ENCODE measurements at regions not wholly inside any gene's neighbourhood (a gene's known extent, or its start where the extent isn't known, plus 50 kb on each side); places are given as distances from the start of the nearest gene placed in this dataset.

DNA sequence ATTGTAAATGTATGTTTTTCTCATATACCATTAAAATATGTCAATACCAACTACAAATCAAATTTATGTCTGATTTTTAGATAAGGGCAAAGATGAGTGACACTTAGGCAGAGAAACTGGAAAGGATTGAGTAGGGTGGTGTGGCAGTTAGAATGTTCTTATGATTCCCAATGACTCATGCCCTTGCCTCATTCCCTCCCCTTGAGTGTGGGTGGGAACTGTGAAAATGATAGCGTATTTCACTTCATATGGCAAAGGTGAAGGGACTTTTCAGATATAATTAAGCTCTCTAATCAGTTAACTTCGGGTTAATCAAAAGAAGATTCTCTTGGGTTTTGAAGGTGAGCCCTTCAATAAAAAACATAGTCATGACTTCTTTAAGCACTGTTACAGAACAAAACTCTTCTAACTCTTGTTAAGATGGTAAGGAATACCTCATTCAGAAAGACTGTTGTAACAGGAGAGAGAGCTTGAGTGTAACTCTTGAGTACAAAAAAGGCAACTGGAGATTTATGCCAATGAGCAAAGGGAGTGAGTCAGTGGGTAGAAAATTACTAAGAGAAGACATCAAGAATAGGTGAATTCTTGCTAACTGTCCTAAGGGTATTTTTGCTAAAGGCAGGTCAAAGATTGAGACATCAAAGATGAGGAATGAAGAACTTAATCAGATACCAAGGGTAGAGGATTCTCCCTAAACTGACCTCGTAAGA, 329.5 kb downstream of the KCTD8 start:
- no peak for DNase-seq (ENCODE audit: low read depth in 2 of 2)

- no peak for DNase-seq (ENCODE audit: low read depth in 2 of 2)
These were observed 328.0 kb downstream of the KCTD8 start for GRCh38 chr4:44120646-44121045.

- DNase-seq (ENCODE audit: low read depth in 2 of 2), result no peak
These were observed 327.4 kb downstream of the KCTD8 start for GRCh38 chr4:44121210-44121609.
